ENCODE measurements at regions not wholly inside any gene's neighbourhood (a gene's known extent, or its start where the extent isn't known, plus 50 kb on each side); places are given as distances from the start of the nearest gene placed in this dataset.

- no peak for DNase-seq
Measured at GRCh38 chr13:44058624-44059215, 179.0 kb downstream of the LACC1 start.

DNA sequence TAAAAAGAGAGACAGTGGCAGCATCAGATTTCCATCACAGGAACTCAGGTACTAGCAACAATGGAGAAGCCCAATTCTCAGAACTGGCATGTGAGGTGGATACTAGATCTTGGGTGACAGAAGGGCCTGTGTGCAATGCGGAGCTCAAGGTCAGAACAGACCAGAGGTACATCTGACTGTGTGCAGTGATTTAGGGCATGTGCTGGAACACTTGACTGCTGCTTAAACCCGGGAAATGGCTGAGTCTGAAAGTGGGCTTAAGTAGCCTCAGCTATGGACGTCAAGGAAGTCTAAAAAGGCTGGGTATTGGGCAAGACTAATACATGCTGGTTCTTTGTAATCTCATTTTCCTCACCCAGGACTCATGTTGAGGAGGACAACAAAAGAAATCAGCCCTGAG, 182.2 kb downstream of the LACC1 start:
- DNase-seq: no peak

DNA sequence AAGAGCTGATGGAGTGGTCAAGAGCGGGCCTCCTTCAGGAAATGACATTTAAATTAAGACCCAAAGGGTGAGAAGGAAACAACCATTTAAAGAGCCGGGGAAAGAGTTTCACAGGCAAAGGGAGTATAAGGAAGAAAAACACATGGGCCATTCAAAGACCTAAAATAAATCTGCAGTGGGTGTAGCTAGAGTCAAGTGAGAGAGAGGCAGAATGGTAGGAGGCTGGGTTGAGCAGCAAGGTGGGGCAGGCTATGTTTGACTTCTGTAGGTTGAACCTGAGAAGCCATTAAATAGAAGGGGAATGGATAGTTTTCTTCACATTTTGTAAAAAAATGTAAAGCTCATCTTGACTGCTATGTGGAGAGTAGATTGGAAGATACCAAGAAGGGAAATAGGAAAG, 183.8 kb downstream of the LACC1 start:
- DNase-seq: no peak

- no peak for DNase-seq
Measured at GRCh38 chr13:44063881-44064280, 184.2 kb downstream of the LACC1 start.

GRCh38 chr13:44064357-44064756, 184.7 kb downstream of the LACC1 start:
- DNase-seq: no peak

DNA sequence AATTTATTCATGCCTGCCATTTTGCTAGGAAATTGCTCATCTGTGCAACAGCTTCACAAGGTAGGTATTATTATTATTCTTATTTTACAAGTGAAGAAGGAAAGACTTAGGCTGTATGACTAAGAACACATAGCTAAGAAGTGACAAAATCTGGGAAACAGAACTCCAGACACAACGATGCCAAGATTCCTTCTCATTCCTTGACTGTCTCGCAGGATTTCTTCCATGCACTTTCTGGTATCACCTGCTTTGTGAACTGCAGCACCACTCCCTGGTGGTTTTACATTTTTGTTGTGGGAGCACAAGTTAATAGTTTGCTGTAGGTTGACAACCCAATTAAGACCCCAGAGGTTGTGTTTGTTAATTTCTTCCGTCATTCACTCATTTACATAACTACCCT, 188.5 kb downstream of the LACC1 start:
- DNase-seq: no peak

DNA sequence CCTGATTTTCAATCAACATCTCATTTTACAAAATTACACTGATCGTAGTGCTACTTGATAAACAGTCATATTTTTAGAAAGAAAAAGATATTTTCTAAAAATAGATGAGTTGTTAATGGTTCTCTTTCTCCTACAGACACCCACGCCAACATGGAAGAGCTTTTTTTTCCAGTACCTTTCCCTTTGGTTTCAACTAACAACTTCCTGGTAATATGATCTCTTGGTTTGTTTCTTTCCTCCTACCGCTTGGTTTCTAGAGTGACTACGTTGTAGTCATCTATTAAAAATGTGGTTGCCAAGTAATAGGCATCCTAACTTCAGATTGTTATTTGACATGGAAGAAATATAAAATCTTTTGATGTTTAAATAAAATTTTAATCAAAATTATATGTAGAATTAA, 189.0 kb downstream of the LACC1 start:
- DNase-seq: no peak

DNA sequence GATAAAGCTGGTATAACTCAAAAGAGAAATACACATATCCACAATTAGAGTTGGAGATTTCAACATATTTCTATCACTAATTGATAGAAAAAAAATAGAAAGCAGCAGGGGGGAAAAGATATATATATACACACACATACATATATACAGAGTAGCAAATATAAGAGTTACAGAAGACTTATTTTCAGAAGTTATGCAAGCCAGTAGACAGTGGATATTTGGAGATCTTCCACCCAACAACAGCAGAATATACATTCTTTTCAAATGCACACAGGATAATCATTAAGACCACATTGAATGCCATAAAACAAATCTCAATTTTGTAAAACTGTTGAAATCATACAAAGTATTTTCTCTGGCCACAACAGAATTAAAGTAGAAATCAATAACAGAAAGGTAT, 192.8 kb downstream of the LACC1 start:
- DNase-seq: no peak

DNA sequence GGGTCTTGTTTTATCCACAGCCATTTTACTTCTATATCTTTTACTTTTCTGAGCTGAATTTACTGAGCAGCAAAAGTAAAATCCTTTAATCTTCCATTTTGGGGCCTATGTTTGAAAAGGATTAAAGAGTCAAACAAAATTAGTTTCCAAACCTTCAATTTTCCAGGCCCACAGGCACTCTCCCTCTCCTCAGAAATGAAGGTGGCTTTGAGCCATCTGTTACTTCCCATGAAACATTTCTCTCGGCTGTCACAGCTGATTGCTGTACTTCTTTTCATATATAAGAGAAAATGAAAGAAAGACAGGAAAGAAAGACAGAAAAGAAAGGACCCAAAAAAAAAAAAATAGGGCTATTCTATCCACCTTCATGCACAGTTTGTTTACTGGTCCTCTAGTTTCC, 194.9 kb downstream of the LACC1 start:
- no peak for DNase-seq

GRCh38 chr13:44075113-44075512, 195.4 kb downstream of the LACC1 start:
- DNase-seq: no peak

- no peak for DNase-seq
Measured at GRCh38 chr13:44078806-44079376, 199.2 kb downstream of the LACC1 start.

GRCh38 chr13:44079413-44080205, 199.9 kb downstream of the LACC1 start:
- DNase-seq: no peak

DNA sequence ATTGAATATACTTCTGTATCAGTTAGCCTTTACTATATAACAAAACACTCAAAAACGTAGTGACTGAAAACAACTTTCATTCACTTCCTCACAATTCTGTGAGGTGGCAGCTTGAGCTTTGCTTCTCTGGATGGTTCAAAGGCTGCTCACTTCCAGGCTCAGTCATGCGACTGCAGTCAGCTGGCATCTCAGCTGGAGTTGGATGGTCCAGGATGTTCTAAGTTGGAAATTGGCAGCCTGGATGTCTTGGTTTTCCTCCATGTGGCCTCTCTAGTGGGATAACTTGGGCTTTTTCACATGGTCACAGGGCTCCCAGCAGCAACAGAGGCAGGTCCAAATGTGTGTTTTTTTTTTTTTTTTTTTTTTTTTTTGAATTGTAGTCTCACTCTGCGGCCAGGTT, 204.4 kb downstream of the LACC1 start:
- DNase-seq: no peak

GRCh38 chr13:44086389-44086788, 206.7 kb downstream of the LACC1 start:
- no peak for DNase-seq

GRCh38 chr13:44088411-44088810, 208.7 kb downstream of the LACC1 start:
- DNase-seq: no peak

DNA sequence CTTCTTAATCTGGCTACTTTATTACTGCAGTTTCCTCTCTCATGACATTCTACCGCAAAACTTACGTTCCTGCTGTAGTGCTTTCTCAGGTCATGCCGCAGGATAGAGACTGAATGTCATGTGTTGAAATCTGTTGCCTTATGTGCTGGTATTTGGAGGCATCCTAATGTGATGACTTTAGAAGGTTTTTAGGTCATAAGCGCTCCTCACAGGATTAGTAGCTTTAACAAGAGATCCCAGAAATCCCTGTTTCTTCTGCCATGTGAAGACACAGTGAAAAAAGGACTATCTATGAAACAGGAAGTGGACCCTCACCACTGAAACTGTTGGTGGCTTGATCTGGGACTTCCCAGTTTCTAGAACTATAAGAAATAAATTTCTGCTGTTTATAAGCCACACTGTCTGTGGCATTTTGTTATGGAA, 209.3 kb downstream of the LACC1 start:
- no peak for DNase-seq

DNA sequence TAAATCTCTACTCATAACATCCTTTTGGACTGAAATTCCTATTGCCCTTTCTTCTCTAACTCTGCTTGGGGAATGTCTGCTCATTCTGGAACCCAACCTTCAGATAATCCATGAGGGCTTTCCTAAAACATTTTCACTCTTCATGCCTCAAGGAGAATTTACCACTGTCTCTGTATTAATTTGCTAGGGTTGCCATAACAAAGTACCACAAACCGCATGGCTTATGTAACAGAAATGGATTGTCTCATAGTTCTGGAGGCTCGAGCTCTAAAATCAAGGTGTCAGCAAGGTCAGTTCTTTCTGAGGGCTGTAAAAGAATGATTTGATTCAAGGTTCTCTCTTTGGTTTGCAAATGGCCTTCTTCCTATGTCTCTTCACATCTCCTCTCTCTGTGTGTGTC, 209.7 kb downstream of the LACC1 start:
- no peak for DNase-seq

- DNase-seq: no peak
Measured at GRCh38 chr13:44092078-44092970, 212.6 kb downstream of the LACC1 start.

GRCh38 chr13:44093607-44094564, 214.2 kb downstream of the LACC1 start:
- no peak for DNase-seq

- DNase-seq: no peak
Measured at GRCh38 chr13:44096901-44097300, 217.2 kb downstream of the LACC1 start.

DNA sequence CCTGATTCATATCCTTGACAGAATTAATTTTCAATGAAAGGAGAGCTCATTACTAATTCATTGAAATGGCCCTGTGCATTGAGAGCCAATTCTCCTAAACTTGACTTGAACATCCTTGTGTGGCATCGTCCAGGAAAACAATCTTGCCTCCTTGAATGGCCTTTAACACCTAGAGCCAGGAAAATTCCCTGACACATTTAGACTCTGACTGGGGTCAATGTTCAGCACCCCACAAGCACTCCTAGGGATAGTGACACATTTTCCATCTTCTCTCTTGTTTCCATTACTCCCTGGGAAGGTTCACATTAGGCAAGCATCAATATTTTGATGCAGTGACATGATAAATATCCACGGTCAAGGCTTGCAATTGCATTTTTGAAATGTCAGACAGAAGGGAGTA, 218.9 kb downstream of the LACC1 start:
- no peak for DNase-seq

Data from activated naive CD4-positive, alpha-beta T cell treated with anti-CD3 and anti-CD28 coated beads, Interleukin-2, amount 50 U/mL, for 16 hours (primary cell).